ENCODE measurements at regions not wholly inside any gene's neighbourhood (a gene's known extent, or its start where the extent isn't known, plus 50 kb on each side); places are given as distances from the start of the nearest gene placed in this dataset.
A peak's percentile ranks its signal among the peaks of the same experiment; 100 is the strongest.

- in situ Hi-C loops (cut with HindIII; ENCODE audit: low sequenced_read_pairs), result loop anchor here (10.0 kb wide), 2 partner anchors 409 to 499 kb away; no protein-coding TSS in a partner anchor
- no peak for TF ChIP-seq CTCF (IDR thresholded peaks at IDR 0.05; ENCODE audit: low read depth, low read length, missing control alignments)
- no peak overlapping the region for H3K4me3 ChIP-seq (ENCODE audit: low read depth, low read length)
- no peak for DNase-seq (ENCODE audit: low read depth)
These were observed 194.4 kb downstream of the SH3BP4 start for GRCh38 chr2:235146206-235146605.

DNA sequence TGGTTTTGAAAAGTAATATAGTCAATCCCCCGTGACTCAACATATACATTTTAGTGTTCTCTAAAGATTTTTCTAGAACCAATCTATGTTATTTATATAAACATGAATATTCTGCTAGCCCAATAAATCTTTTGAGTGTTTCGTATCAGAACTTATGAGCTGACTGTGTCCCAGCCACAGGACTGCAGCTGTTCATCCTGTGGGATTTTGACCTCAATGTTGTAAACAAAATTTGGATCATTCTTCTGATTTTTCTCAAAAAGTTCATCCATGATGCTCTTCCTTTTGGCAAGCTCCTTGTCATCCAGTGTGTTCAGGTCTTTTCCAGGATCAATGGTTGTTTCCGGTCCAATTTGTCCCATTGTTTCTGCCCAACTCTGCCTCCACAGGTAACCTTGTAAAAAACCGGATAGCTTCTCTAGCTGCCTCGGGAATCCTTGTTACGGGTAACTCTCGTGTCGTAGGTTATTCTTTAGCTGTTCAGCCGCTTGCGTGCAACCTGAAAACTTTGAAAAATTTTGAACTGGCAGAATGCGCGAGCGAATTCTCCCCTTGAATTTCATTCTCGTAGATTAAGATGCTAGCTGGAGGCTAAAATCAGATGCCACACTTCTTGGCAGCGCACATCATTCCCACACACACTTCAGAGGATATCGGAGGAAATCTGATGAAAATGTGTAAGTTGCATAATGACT, 195.2 kb downstream of the SH3BP4 start:
- DNase-seq (ENCODE audit: low read depth), result no peak
- in situ Hi-C loops (cut with HindIII; ENCODE audit: low sequenced_read_pairs), result loop anchor here (10.0 kb wide), 2 partner anchors 408 to 498 kb away; no protein-coding TSS in a partner anchor
- no peak overlapping the region for H3K4me3 ChIP-seq (ENCODE audit: low read depth, low read length)
- no peak for TF ChIP-seq CTCF (IDR thresholded peaks at IDR 0.05; ENCODE audit: low read depth, low read length, missing control alignments)

DNA sequence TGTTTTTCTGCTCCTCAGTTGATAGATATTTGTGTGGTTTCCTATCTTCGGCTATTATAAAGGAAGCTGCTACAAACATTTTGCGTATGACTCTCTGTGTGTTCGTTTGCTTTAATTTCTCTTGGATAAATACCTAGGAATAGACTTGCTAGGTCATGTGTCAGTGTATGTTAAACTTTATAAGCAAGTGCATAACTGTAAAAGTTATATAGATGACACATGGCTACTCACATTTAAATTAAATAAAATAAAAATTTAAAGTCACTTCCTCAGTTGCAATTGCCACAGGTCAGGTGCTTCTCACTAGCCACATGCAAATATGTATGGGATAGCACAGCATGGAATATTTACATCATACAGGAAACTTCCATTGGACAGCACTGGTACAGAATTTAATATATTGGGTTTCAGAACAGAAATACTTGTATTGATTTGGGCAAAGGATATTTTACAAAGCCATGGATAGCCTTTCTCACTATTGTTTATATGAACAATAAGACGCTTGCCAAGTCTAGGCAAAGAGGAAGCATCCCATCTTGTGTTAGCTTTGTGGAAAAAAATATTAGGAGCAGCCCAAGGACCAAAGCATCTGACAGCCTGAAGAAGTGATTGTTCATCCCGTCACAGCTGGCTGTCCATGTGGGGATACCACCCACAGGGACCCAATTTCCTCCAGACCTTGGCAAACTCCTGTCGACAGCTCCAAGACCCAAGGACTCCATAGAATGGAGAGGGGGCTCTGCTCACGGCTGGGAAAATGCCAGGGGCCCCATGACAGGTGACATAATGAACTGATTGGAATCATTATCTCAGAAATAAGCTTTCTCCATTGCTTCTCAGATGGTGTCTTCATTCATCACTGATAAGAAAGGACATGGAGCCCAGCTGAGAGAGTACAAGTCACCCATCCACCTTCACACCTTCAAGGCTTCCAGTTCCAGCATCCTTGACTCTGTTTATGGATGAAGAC, 196.7 kb downstream of the SH3BP4 start:
- in situ Hi-C loops (cut with HindIII; ENCODE audit: low sequenced_read_pairs), result loop anchor here (10.0 kb wide), 2 partner anchors 406 to 496 kb away; no protein-coding TSS in a partner anchor
- no peak for DNase-seq (ENCODE audit: low read depth)
- TF ChIP-seq CTCF (IDR thresholded peaks at IDR 0.05; ENCODE audit: low read depth, low read length, missing control alignments), result no peak
- H3K4me3 ChIP-seq (ENCODE audit: low read depth, low read length), result no peak overlapping the region

DNA sequence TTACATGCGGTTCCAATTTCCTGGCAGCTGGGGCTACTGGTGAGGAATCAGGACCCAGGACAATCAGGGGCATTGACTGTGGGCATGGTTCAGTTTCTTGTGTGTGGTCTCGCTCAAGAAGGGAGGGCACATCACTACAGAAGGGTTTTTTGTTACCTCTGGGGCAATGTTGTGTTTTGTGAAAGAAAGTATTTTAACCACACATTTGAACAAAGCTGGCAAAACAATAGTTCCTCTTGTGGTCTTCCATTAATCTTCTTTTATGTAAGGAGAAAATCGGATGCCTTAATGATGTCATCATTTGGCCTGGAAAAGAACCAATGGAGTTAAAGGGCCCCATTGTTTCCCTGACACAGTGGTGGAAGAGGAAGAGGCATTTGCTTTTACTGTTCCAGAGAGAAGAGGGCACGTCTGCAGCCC, 197.4 kb downstream of the SH3BP4 start:
- DNase-seq (ENCODE audit: low read depth), result peak; percentile 74
- H3K4me3 ChIP-seq (ENCODE audit: low read depth, low read length), result no peak overlapping the region
- TF ChIP-seq CTCF (IDR thresholded peaks at IDR 0.05; ENCODE audit: low read depth, low read length, missing control alignments), result no peak
- in situ Hi-C loops (cut with HindIII; ENCODE audit: low sequenced_read_pairs), result loop anchor here (10.0 kb wide), 2 partner anchors 406 to 496 kb away; no protein-coding TSS in a partner anchor

DNA sequence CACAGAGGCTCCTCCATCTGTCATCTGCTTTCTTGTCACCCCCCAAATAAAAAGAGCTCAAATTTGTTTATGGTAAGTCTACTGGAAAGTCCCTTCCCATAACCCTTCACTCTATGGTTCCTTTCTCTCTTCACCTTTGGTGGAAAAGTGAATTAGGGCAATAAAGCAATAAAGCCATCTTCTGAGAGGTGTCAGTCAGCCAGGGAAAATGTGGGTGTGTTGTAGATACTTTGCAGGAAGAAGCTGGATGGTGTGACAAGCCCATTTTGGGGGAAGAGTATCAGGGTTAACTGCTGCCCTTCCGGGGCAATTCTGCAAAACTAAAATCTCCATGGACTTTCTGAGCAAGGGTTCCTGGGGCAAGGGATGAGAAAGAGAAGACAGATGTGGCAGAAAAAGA, 197.9 kb downstream of the SH3BP4 start:
- no peak for DNase-seq (ENCODE audit: low read depth)
- TF ChIP-seq CTCF (IDR thresholded peaks at IDR 0.05; ENCODE audit: low read depth, low read length, missing control alignments), result no peak
- in situ Hi-C loops (cut with HindIII; ENCODE audit: low sequenced_read_pairs), result loop anchor here (10.0 kb wide), 2 partner anchors 405 to 495 kb away; no protein-coding TSS in a partner anchor
- H3K4me3 ChIP-seq (ENCODE audit: low read depth, low read length), result no peak overlapping the region

GRCh38 chr2:235151152-235151551, 199.3 kb downstream of the SH3BP4 start:
- in situ Hi-C loops (cut with HindIII; ENCODE audit: low sequenced_read_pairs), result no loop called here
- no peak for TF ChIP-seq CTCF (IDR thresholded peaks at IDR 0.05; ENCODE audit: low read depth, low read length, missing control alignments)
- no peak for DNase-seq (ENCODE audit: low read depth)
- H3K4me3 ChIP-seq (ENCODE audit: low read depth, low read length), result no peak overlapping the region
